Gastrocnemius medialis (tissue), 4 donors: ENCODE measurements at regions not wholly inside any gene's neighbourhood (a gene's known extent, or its start where the extent isn't known, plus 50 kb on each side); places are given as distances from the start of the nearest gene placed in this dataset.

Experiments used
- ATAC-seq, 2 donors: fragments of 150-250 bp; one replicate each; pipeline ENCODE4 v1.9.1; 2016
- DNase-seq, 2 donors: peaks; one replicate each; pipeline ENCODE4 v3.0.0-alpha.2; 2019
- H3K27ac ChIP-seq, 4 donors: fragments of 200-600 bp; sonication (generic); 1 replicate in 1 of 4; 2 replicates in 3 of 4; pipeline ENCODE4 v1.5.1; 2016 to 2018; ENCODE audit warnings: mild to moderate bottlenecking in 2 of 4, moderate library complexity in 1 of 4
- H3K27me3 ChIP-seq, 3 donors: fragments of 200-600 bp; sonication (generic) in 2 of 3; 1 replicate in 1 of 3; 2 replicates in 2 of 3; pipeline versions ENCODE4 v1.5.1 to v1.6.0; 2016 to 2019; ENCODE audit warnings: mild to moderate bottlenecking in 1 of 3, moderate library complexity in 1 of 3
- H3K36me3 ChIP-seq, 2 donors: fragments of 200-600 bp; sonication (generic) in 1 of 2; one replicate each; pipeline ENCODE4 v1.5.1; 2017 to 2018
- H3K4me1 ChIP-seq, 2 donors: fragments of 200-600 bp; sonication (generic) in 1 of 2; one replicate each; pipeline ENCODE4 v1.5.1; 2016 to 2017; ENCODE audit warnings: mild to moderate bottlenecking in 2 of 2
- H3K4me3 ChIP-seq, 4 donors: fragments of 200-600 bp; sonication (generic) in 3 of 4; 1 replicate in 1 of 4; 2 replicates in 3 of 4; pipeline ENCODE4 v1.5.1; 2016 to 2019; ENCODE audit warnings: mild to moderate bottlenecking in 2 of 4
- H3K9me3 ChIP-seq, 3 donors: fragments of 200-600 bp; sonication (generic) in 2 of 3; 1 replicate in 1 of 3; 2 replicates in 2 of 3; pipeline ENCODE4 v1.5.1; 2016 to 2019
- CTCF ChIP-seq, 5 experiments: fragments of 450-650 bp in 3 of 5; fragments of 200-600 bp in 2 of 5; sonication (generic) in 2 of 5; IDR thresholded peaks in 4 of 5; conservative IDR thresholded peaks in 1 of 5; 1 replicate in 4 of 5; 2 replicates in 1 of 5; pipeline ENCODE4 v1.5.1; 2016 to 2019; ENCODE audit warnings: antibody characterized with exemption in 5 of 5, mild to moderate bottlenecking in 3 of 5, moderate library complexity in 3 of 5
- POLR2A ChIP-seq, 2 donors: fragments of 450-650 bp; IDR thresholded peaks; one replicate each; pipeline ENCODE4 v1.6.1; 2017; ENCODE audit warnings: antibody characterized with exemption in 2 of 2, mild to moderate bottlenecking in 2 of 2, moderate library complexity in 2 of 2
- in situ Hi-C, 4 donors: fragments of 200-750 bp; cut with MboI; loops; one replicate each; pipeline versions ENCODE4 v1.15.0 to v1.8.0; 2017; ENCODE audit warnings: low sequenced_read_pairs in 4 of 4
- intact Hi-C: fragments of 100-400 bp; cut with DNase I; formaldehyde crosslinking; loops from one replicate; pipeline ENCODE4 v1.15.1; 2023; ENCODE audit warnings: low total_unique reads

GRCh38 chr10:107451047-107451446 is 286.5 kb upstream of the SORCS1 start:
- DNase-seq (no peak), ATAC-seq (no peak)
- no peak overlapping the region for H3K27ac ChIP-seq
- no peaks in the 10 kb centered on the region for H3K36me3 ChIP-seq
- TF ChIP-seq CTCF (IDR thresholded peaks at IDR 0.05 in 4 of 5, conservative IDR thresholded peaks at IDR 0.05 in 1 of 5), result no peak
- no peak for TF ChIP-seq POLR2A (IDR thresholded peaks at IDR 0.05)
- no peak overlapping the region for H3K4me3 ChIP-seq
- H3K9me3 ChIP-seq, result no peaks in the 10 kb centered on the region
- H3K27me3 ChIP-seq, result no peaks in the 10 kb centered on the region
- in situ Hi-C loops, result no loop called here
- intact Hi-C loops, result no loop called here
- H3K4me1 ChIP-seq, result no peaks in the 10 kb centered on the region

GRCh38 chr10:107450056-107450455 is 285.6 kb upstream of the SORCS1 start:
- intact Hi-C loops (no loop called here), in situ Hi-C loops (no loop called here)
- no peak overlapping the region for H3K4me3 ChIP-seq
- ATAC-seq (no peak), DNase-seq (no peak)
- H3K27ac ChIP-seq, result no peak overlapping the region
- H3K4me1 ChIP-seq, result no peaks in the 10 kb centered on the region
- TF ChIP-seq POLR2A (IDR thresholded peaks at IDR 0.05) (no peak), CTCF (IDR thresholded peaks at IDR 0.05 in 4 of 5, conservative IDR thresholded peaks at IDR 0.05 in 1 of 5) (no peak)
- no peaks in the 10 kb centered on the region for H3K9me3 ChIP-seq
- H3K36me3 ChIP-seq, result no peaks in the 10 kb centered on the region
- H3K27me3 ChIP-seq, result no peaks in the 10 kb centered on the region

- H3K4me3 ChIP-seq, result no peak overlapping the region
- no peaks in the 10 kb centered on the region for H3K36me3 ChIP-seq
- no peak for TF ChIP-seq POLR2A (IDR thresholded peaks at IDR 0.05)
- TF ChIP-seq CTCF (IDR thresholded peaks at IDR 0.05 in 4 of 5, conservative IDR thresholded peaks at IDR 0.05 in 1 of 5), result no peak
- ATAC-seq, result no peak
- no peaks in the 10 kb centered on the region for H3K9me3 ChIP-seq
- H3K4me1 ChIP-seq, result no peaks in the 10 kb centered on the region
- no peak overlapping the region for H3K27ac ChIP-seq
- H3K27me3 ChIP-seq, result no peaks in the 10 kb centered on the region
- intact Hi-C loops, result no loop called here
- in situ Hi-C loops, result no loop called here
- DNase-seq, result no peak
Measured at GRCh38 chr10:107444443-107444842, 279.9 kb upstream of the SORCS1 start.

GRCh38 chr10:107443813-107444212 is 279.3 kb upstream of the SORCS1 start:
- no peak for ATAC-seq
- no peak for DNase-seq
- Histone ChIP-seq H3K4me3 (no peak overlapping the region), H3K9me3 (no peaks in the 10 kb centered on the region), H3K4me1 (no peaks in the 10 kb centered on the region), H3K27ac (no peak overlapping the region), H3K27me3 (no peaks in the 10 kb centered on the region), H3K36me3 (no peaks in the 10 kb centered on the region)
- TF ChIP-seq CTCF (IDR thresholded peaks at IDR 0.05 in 4 of 5, conservative IDR thresholded peaks at IDR 0.05 in 1 of 5) (no peak), POLR2A (IDR thresholded peaks at IDR 0.05) (no peak)
- in situ Hi-C loops (no loop called here), intact Hi-C loops (no loop called here)

GRCh38 chr10:107443326-107443725 is 278.8 kb upstream of the SORCS1 start:
- TF ChIP-seq POLR2A (IDR thresholded peaks at IDR 0.05) (no peak), CTCF (IDR thresholded peaks at IDR 0.05 in 4 of 5, conservative IDR thresholded peaks at IDR 0.05 in 1 of 5) (no peak)
- DNase-seq, result no peak
- Histone ChIP-seq H3K36me3 (no peaks in the 10 kb centered on the region), H3K27ac (no peak overlapping the region), H3K4me1 (no peaks in the 10 kb centered on the region), H3K27me3 (no peaks in the 10 kb centered on the region), H3K4me3 (no peak overlapping the region), H3K9me3 (no peaks in the 10 kb centered on the region)
- intact Hi-C loops, result no loop called here
- in situ Hi-C loops, result no loop called here
- ATAC-seq, result no peak
